NCI-H2196 (cell line): ENCODE measurements at regions not wholly inside any gene's neighbourhood (a gene's known extent, or its start where the extent isn't known, plus 50 kb on each side); places are given as distances from the start of the nearest gene placed in this dataset.
"Not testable (repeated sequence)": the region's sequence is repeated elsewhere in the genome, so short reads cannot be mapped to it uniquely, and the experiment has no call there.

ENCODE experiments used
- DNase-seq: peaks from one replicate; lab custom pipeline; 2025; ENCODE audit not compliant: unreplicated experiment; lab: John Stamatoyannopoulos, UW

DNA sequence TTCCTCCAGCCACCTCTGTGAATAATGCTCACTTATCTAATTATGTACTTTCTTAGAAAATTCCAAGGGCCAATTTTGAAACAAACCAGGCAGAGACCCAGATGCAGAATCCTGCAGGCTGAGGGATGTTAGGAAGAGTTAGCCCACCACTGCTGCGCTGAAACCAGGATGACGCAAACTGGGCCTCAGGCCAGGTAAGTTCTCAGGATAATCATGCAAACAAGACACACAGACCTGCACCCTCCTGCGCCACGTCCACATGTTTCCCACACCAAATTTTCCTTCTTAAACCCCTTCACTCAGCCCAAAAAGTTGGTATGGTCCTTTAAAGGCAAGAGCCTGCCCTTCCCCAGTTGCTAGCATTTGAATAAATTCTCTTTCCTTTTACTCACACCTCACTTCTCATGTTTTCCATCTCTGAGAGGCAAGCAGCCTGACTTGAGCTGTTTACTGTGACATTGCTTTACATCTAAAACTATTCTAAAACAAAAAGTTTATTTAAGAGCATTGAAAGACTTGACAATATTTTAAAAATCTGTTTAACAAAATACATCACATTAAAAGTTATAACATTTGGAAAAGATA, 887.1 kb downstream of the LRRIQ3 start:
- DNase-seq = no peak

DNA sequence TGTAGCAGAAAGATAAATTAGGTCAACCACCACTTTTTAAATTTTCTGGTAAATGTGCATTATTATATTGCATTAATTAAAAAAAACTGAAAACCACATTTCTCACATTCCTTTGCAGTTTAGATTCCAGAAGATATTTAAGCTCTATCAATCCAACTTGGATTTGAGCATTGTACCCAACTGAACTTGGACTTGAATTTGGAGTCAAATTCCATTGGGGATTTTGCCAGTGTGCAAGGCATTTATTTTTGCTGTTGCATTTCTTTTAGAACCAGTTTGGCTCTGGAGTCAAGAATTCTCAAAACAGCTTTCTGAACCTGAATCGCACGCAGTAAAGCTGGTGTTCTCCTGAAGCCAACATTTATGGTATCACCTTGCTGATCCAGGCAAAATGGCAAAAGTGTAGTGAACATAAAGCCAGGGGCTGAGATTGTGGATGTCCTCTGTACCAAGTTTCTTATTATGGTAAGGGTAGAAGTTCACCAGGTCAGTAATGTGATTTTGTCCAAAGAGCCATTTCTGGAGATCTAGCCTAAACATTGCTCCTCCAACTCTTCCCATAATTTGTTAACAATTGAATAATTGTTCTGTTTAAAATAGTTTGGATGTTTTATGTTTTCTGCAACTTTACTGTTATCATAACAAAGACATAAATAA, 890.9 kb downstream of the LRRIQ3 start:
- DNase-seq = no peak

DNA sequence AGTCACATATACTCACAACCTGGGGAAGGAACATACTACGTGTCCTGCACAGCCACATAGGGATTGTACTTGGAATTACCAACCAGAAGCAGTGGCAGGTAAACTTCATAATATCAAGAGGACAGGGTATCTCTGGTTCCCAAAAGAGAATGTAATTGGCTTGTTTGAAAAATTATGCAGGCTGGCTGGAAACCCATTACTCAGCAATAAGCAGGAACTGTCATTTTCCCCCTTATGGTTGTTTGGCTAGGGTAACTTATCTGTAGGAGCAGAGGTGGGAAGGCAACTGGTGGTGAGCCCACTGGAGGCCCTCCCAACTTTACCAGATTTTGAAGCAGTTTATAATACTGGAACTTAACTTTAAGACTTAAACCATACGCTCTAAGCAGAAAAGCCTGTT, 924.1 kb downstream of the LRRIQ3 start:
- no peak for DNase-seq

DNA sequence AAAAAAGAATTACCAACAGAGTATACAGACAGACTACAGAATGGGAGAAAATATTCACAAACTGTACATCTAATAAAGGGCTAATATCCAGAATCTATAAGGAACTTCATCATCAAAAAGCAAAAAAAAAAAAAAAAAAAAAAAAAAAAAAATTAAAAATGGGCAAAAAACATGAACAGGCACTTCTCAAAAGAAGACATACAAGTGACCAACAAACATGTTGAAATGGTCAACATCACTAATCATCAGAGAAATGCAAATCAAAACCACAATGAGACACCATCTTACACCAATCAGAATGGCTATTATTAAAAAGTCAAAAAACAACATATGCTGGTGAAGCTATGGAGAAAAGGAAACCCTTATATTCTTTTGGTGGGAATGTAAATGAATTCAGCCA, 952.8 kb downstream of the LRRIQ3 start:
- not testable (repeated sequence) for DNase-seq

DNA sequence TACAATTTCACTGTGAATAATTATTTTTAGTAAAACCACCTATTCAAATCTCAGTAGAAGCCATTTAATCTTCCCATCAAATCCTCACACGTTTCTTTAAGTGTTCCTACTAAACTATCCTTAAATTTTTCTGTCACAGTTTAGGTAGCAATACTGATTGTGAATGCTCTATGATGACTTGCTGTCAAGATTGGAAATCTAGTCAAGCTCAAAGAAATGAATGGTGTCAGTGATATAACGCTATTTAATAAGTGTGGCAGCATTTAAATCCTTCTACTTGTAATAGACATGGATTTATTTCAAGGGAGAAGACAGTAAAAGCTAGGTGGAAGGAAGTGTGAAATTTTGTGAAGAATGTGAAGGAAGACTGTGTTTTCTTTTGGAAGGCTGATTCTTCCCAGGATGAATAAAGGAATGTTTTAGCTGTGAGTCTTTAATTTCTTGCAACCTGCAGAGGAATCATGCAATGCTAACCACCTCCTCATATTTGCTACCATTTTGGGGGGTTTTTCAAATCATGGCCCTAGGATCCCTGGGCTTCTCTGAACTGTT, 936.7 kb upstream of the NEGR1 start:
- no peak for DNase-seq

DNA sequence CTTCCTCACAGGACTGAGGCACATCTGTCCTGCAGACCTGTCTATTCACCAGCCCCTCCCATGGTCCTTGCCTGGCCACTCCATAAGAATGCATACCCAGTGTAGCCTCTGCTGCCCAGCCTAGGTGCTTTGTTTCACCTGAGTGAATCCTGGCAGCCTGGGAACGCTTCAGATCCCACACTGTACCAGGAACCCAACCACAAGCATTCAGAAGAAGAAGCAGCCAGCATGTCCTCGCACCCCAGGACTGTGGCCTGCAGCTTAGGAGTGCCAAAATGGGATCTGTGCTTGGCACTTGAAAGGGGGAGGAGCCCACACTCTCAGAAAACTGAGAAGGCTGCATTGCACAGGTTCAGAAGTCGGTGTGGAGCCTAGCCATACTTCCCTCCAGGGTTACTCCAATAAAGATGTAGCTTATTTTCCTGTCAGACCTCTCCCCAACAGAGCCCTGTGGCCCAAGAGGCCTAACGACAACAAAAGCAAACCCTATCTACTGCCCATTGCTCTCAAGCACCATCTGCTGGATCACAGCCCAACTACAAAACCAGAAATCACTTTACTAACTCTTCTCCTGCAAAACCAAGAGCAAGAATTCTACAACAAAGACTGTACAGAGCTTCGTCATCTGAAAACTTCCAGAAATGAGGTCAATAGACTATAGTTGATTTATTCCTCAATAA, 923.1 kb upstream of the NEGR1 start:
- no peak for DNase-seq

DNA sequence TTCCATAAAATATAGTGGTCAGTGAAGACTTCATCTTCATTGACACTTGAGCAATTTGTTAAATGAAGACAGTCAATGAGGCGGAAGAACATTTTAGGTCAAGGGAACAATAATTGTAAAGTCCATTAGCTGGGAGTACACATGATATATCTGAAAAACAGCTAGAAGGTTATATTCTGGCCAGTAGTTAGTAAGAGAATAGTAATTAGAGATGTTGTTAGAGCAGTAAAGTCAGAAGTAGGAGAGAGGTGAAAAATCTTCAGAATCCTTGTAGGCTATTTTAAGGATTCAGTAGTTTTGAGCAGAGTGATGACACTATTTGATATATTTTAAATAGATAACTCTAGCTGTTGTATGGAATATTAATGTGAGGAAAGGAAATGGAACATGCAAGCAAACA, 915.6 kb upstream of the NEGR1 start:
- no peak for DNase-seq

DNA sequence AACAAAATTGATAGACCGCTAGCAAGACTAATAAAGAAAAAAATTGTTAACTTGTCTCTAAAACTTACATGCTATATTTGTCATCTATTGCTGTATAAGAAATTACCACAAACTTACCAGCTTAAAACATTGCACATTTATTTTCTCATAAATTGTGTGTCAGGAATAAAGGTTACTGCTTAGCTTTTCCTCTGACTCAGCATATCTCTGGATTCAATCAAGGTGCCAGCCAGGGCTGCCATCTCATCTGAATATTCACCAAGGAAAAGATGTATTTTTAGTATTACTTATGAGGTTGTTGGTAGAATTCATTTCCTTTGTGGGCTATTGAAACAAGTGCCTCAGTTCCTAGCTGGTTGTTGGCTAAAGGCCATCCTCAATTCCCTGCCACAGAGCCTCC, 912.6 kb upstream of the NEGR1 start:
- DNase-seq = no peak

DNA sequence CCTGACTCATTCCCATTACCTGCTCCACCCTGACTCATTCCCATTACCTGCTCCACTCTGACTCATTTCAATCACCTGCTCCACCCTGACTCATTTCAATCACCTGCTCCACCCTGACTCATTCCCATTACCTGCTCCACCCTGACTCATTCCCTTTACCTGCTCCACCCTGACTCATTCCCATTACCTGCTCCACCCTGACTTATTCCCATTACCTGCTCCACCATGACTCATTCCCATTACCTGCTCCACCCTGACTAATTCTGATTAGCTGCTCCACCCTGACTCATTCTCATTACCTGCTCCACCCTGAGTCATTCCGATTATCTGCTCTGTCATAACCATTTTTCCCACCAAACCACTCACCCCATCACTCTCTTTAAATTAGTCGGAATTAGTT, 901.2 kb upstream of the NEGR1 start:
- DNase-seq = not testable (repeated sequence)

DNA sequence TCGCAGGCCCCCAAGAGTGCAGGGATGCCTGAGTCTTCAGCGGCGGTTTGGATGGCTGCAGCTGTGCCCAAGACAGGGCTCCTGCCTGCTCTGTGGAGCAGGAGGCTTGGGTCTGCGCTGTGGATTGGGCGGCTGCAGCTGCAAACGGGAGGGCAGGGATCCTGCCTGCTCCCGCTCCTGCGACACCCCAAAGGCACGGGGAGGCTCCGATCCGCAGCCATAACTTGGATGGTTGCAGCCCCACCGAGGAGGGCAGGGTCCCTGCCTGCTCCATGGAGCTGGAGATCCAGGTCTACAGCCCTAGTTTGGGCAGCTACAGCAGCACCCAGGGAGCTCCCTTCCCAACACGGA, 898.8 kb upstream of the NEGR1 start:
- DNase-seq = no peak

DNA sequence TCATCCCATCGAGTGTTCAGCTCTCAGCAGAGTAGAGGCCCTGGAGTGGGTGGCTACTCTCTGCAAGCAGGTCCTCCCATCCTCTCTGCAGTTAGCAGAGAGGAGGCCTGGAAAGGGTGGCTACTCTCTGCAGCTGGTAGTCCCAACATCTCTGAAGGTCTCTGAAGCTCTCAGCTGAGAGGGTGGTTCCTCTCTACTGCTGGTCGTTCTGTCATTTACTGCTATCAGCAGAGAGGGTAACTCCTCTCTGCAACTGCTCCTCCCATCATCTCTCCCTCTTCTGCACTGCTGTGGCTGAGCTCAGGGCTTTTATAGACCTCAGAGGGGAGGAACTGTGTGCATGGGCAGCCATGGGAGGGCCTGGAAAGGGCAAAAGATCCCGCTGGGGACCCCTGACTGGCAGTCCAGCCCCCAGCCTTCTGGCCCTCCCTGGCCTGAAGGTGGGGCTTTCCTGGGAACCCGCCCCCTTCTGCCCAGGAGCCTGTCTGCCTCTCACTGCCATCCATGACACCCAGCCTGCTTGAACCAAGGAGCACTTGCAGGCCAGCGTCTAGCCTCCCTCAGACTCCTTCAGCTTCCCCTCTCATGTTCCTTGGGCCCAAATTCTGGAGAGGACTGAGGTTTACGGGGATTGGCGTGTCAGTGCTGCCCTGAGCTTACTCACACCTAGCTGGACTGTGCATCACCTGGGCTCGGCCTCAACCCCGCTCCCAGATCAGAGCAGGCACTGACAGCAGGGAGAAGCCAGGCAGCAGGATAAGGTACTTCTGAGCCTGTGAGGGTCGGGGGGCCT, 898.3 kb upstream of the NEGR1 start:
- no peak for DNase-seq

DNA sequence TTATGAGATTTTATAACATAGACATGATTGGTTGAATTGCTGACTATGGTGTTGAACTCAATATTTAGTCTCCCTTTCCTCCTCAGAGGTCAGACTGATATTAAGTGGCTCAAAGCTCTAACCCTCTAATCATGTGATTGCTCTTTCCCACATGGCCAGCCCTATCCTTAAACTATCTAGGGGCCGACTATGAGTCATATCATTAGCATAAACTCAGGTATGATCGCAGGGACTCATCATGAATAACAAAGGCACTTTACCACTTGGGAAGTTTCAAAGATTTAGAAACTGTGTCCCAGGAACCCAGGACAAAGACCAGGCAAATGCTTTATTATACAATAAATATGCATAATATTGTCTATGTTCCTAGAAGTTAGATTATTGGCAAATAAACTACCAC, 894.6 kb upstream of the NEGR1 start:
- DNase-seq = no peak

DNA sequence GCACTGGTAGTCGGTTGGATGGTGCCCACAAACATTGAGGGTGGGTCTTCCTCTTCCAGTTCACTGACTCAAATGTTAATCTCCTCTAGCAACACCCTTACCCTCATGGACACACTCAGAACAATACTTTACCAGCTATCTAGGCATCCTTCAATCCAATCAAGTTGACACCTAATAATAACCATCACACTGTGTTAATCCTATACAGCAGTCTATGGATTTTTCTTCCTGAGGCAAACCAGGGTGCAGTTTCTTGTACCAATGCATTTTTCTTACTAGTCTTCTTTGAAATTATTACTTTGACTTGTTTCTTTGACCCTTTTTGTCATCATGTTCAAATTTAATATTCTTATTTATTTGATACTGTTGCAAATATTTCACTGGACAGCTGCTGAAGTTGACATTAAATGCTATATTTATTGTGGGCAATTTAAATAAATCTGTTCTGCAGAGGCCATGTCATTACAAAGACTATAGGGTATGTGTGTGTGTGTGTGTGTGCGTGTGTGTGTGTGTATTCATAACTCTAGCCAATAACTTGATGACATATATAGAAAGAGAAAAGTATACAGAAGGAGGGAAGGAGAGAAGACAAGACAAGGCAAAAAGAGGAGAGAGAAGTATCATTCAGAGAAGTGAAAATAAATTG, 884.8 kb upstream of the NEGR1 start:
- no peak for DNase-seq

DNA sequence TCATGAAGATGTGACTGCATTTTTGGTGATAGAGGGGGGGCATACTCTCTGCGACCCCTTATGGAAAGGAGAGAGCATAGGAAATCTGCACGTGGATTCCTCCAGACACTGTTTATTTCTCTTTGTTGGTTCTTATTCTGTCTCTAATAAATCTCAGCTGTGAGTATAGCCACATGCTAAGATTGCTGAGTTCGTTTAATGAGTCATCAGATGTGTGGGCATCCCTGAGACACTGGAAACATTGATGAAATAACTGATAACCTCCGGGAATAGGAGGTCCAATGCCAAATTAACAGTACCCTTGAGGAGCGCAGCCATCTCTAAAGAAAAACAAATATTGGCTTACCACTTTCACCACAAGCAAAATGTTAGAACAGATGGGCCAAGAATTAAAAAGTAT, 880.2 kb upstream of the NEGR1 start:
- DNase-seq = no peak

DNA sequence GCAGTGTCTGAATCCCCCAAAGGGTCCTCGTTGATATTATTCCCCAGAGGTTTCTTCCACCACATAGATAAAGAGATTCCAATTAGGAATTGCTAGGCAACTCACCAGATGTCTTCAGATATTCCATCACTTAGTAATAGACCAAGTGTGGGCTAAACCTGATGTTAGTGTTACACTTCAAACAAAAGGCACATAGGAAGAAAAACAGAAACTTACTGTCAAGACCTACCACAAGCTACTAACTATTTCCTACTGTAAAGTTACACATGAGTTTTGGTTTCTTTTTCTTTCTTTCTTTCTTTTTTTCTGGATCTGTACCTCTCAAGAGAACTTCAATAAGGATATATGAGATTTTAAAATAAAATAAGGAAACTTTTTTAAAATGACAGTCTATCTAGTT, 879.1 kb upstream of the NEGR1 start:
- DNase-seq = no peak

DNA sequence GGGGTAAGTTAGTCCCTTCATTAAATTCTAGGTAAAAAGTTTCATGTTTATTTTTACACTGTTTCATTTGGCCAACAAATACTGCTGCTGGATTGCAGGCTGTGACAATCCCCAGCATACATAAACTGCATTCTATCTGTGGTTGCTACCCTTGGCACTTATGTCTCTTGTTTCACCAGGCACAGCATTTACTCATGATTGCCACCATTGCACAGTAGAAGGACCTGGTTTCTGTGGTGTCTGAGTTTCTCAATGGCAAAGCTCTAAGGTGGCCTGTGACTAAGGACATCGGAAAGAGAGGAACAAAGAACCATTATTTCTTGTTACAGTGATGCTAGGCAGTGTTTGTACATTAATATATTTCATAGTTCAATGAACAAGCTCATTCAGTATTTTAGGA, 878.4 kb upstream of the NEGR1 start:
- no peak for DNase-seq

DNA sequence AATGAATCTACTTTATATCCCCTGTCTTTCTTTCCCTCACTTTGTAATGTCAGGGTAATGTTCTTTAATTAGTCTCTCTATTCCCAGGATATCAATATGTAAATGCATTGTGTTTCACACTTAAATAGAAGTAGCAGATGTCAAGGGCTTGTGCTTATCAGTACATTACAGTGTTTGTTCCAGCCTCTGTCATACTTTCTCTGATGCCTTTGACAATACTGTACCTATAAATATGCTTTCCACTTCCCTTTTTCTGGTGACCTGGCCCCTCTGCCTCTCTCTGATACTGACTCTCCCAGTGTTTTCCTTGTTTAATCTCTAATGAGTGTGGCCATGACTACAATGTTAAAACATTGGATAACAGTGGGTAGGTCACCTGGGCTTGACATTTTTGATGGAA, 862.0 kb upstream of the NEGR1 start:
- DNase-seq = no peak

DNA sequence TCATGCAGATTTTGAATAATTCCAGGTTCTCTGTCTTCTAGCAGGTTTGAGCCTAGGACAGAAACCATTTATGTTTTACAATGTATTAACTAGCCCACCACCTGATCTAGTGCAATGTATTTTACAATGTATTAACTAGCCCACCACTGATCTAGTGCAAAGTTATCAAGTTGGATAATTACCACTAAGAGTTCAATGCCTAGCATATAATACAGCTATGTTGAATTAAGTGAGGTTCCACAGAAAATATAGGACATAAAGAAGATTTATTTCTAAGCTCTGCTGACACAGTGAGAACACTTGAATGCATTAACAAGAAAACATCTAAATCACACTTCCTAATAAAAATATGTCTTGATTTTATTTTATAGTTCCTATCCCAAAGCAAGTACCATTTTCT, 854.6 kb upstream of the NEGR1 start:
- DNase-seq = no peak

DNA sequence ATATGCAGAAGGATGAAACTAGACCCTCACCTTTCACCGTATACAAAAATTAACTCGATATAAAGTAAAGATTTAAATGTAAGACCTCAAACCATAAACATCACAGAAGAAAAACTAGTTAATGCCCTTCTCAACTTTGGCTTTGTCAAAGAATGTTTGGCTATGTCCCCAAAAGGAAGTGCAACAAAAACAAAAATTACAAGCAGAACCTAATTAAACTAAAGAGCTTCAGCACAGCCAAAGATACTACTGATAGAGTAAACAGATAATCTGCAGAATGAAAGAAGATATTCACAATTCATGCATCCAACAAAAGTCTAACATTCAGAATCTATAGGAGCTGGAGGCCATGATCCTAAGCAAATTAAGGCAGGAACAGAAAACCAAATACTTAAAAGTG, 824.6 kb upstream of the NEGR1 start:
- DNase-seq = no peak

DNA sequence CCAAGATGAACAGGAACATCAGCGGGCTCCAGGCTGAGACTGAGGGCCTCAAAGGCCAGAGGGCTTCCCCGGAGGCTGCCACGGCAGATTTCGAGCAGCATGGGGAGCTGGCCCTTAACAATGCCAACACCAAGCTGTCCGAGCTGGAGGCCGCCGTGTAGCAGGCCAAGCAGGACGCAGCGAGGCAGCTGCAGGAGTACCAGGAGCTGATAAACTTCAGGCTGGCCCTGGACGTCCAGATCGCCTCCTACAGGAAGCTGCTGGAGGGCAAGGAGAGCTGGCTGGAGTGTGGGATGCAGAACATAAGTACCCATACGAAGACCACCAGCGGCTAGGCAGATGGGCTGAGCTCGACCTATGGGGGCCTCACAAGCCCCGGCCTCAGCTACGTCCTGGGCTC, 823.4 kb upstream of the NEGR1 start:
- no peak for DNase-seq

DNA sequence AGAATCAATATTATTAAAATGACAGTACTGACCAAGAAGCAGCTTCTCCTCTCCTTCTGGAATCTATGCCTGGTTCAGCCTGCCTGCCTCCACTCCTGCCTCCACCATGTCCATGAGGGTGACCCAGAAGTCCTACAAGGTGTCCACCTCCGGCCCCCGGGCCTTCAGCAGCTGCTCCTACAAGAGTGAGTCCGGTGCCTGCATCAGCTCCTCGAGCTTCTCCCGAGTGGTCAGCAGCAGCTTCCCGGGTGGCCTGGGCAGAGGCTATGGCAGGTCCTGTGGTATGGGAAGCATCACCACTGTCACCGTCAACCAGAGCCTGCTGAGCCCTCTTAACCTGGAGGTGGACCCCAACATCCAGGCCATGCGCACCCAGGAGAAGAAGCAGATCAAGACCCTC, 822.4 kb upstream of the NEGR1 start:
- no peak for DNase-seq
